ENCODE measurements at regions not wholly inside any gene's neighbourhood (a gene's known extent, or its start where the extent isn't known, plus 50 kb on each side); places are given as distances from the start of the nearest gene placed in this dataset.

DNA sequence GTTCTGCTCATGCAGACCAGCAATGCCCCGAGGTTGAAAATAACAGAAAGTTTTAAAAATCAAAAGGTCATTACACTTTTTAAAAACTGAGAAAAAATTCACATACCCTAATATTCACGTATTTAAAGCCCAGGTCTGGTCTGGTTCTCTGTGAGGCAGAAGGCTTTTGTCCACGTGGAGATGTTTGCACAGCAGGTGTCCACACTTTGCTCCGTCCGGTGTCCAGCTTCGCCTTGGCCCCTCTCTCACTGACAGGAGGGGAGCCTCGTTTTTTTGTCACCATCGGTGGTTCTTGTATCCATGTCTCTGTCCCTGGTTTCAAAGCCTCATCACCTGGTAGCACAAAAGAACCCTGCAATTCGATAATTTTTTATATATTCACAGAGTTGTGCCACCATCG is 434.6 kb upstream of the FRG1 start:
- H3K18ac ChIP-seq (ENCODE audit: low read length), result no peak overlapping the region
- H3K27ac ChIP-seq (replicated peaks; ENCODE audit: low read length), result no peak overlapping the region
- WGBS, 2 donors (ENCODE audit: extremely low coverage in 2 of 2, insufficient read length in 2 of 2, insufficient replicate concordance in 1 of 2), result no CpG with 5 or more reads among the region's 10 CpGs

DNA sequence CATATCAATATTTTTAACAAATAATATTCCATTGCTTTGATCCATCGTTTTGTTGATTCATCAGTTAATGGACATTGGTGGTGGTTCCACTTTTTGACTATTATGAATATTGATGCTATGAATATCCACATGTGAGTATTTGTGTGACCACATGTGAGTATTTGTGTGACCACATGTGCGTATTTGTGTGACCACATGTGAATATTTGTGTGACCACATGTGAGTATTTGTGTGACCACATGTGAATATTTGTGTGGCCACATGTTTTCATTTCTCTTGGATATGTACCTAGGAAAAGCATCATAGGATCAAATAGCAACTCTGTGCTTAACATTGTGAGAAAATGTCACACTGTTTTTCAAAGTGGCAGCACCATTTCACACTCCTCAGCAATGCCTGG is 433.6 kb upstream of the FRG1 start:
- Histone ChIP-seq H2BK12ac (ENCODE audit: low read length) (no peak overlapping the region), H3K14ac (ENCODE audit: low read length) (no peak overlapping the region), H3K4me2 (ENCODE audit: insufficient read depth, low read length, poor library complexity, severe bottlenecking) (no peak overlapping the region), H3K18ac (ENCODE audit: low read length) (no peak overlapping the region), H2AK5ac (ENCODE audit: low read depth, low read length) (no peak overlapping the region), H3K79me1 (ENCODE audit: low read depth, low read length) (no peaks in the 10 kb centered on the region), H3K4me3 (ENCODE audit: low read length in 2 of 2) (no peak overlapping the region), H3K4me1 (ENCODE audit: control insufficient read depth in 2 of 2, insufficient read depth in 1 of 2, low read depth in 1 of 2, low read length in 2 of 2) (no peaks in the 10 kb centered on the region), H3K36me3 (replicated peaks in 1 of 2; ENCODE audit: control insufficient read depth in 2 of 2, insufficient read depth in 2 of 2, low read length in 2 of 2) (peaks cover 0 to 2% of the 10 kb centered on the region in 2 donors), H3K4ac (ENCODE audit: low read length) (no peak overlapping the region), H3K9me3 (replicated peaks in 1 of 2; ENCODE audit: control insufficient read depth in 2 of 2, insufficient read depth in 1 of 2, low read depth in 1 of 2, low read length in 2 of 2) (peaks cover 0 to 4% of the 10 kb centered on the region in 2 donors), H2AFZ (ENCODE audit: low read length) (no peak overlapping the region), H4K8ac (ENCODE audit: low read depth, low read length) (no peak overlapping the region), H3K27ac (replicated peaks; ENCODE audit: low read length) (no peak overlapping the region), H3K27me3 (ENCODE audit: control insufficient read depth in 3 of 3, insufficient read depth in 3 of 3, low read depth in 1 of 3, low read length in 3 of 3) (no peaks in the 10 kb centered on the region), H3K9ac (ENCODE audit: low read depth, low read length, poor library complexity) (no peak overlapping the region), H4K91ac (ENCODE audit: low read depth, low read length, poor library complexity) (no peak overlapping the region), H2BK15ac (ENCODE audit: low read length) (no peak overlapping the region), H3K23ac (ENCODE audit: low read depth, low read length, poor library complexity) (no peak overlapping the region), H2BK120ac (ENCODE audit: low read depth, low read length) (no peak overlapping the region), H2BK5ac (ENCODE audit: low read length) (no peak overlapping the region)
- WGBS, 2 donors (ENCODE audit: extremely low coverage in 2 of 2, insufficient read length in 2 of 2, insufficient replicate concordance in 1 of 2), result no CpG with 5 or more reads among the region's 2 CpGs
- DNase-seq (ENCODE audit: low spot score), result no peak

More for the DNA sequence above, 434.6 kb upstream of the FRG1 start:
- no peak overlapping the region for H2AFZ ChIP-seq (ENCODE audit: low read length)
- H2BK12ac ChIP-seq (ENCODE audit: low read length), result no peak overlapping the region
- H4K8ac ChIP-seq (ENCODE audit: low read depth, low read length), result no peak overlapping the region
- H3K4me1 ChIP-seq (ENCODE audit: control insufficient read depth in 2 of 2, insufficient read depth in 1 of 2, low read depth in 1 of 2, low read length in 2 of 2), result no peaks in the 10 kb centered on the region
- no peaks in the 10 kb centered on the region for H3K27me3 ChIP-seq (ENCODE audit: control insufficient read depth in 3 of 3, insufficient read depth in 3 of 3, low read depth in 1 of 3, low read length in 3 of 3)
- H2BK120ac ChIP-seq (ENCODE audit: low read depth, low read length), result no peak overlapping the region
- no peaks in the 10 kb centered on the region for H3K79me1 ChIP-seq (ENCODE audit: low read depth, low read length)
- no peak for DNase-seq (ENCODE audit: low spot score)
- H2BK5ac ChIP-seq (ENCODE audit: low read length), result no peak overlapping the region
- no peak overlapping the region for H3K4me3 ChIP-seq (ENCODE audit: low read length in 2 of 2)
- H3K23ac ChIP-seq (ENCODE audit: low read depth, low read length, poor library complexity), result no peak overlapping the region
- H2BK15ac ChIP-seq (ENCODE audit: low read length), result no peak overlapping the region
- H3K9ac ChIP-seq (ENCODE audit: low read depth, low read length, poor library complexity), result no peak overlapping the region
- H2AK5ac ChIP-seq (ENCODE audit: low read depth, low read length), result no peak overlapping the region
- H3K4me2 ChIP-seq (ENCODE audit: insufficient read depth, low read length, poor library complexity, severe bottlenecking), result no peak overlapping the region
- no peak overlapping the region for H3K4ac ChIP-seq (ENCODE audit: low read length)
- peaks cover 0 to 4% of the 10 kb centered on the region in 2 donors for H3K9me3 ChIP-seq (replicated peaks in 1 of 2; ENCODE audit: control insufficient read depth in 2 of 2, insufficient read depth in 1 of 2, low read depth in 1 of 2, low read length in 2 of 2)
- no peak overlapping the region for H3K14ac ChIP-seq (ENCODE audit: low read length)
- no peak overlapping the region for H4K91ac ChIP-seq (ENCODE audit: low read depth, low read length, poor library complexity)
- H3K36me3 ChIP-seq (replicated peaks in 1 of 2; ENCODE audit: control insufficient read depth in 2 of 2, insufficient read depth in 2 of 2, low read length in 2 of 2), result peaks cover 0 to 2% of the 10 kb centered on the region in 2 donors

DNA sequence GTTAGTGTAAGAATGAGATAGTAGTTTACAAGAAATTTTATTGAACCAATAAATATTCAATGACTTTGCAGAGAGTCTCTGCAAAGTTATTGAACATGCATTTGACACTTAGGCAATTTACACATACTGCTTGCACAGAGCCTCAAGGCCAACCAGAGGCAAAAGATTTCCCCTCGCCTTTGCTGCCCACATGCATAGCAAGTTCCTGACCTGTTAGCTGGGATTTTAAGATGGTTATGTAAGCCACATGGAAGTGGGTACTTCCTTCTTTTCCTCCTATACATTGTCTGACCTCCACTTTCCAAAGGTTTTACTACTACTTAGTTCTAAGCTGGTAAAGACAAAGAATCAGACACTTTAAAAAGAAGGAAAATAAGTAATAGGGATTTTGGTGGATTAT is 430.1 kb upstream of the FRG1 start:
- peaks cover 0 to under 1% of the 10 kb centered on the region in 2 donors for H3K9me3 ChIP-seq (replicated peaks in 1 of 2; ENCODE audit: control insufficient read depth in 2 of 2, insufficient read depth in 1 of 2, low read depth in 1 of 2, low read length in 2 of 2)
- H3K4me3 ChIP-seq (ENCODE audit: low read length in 2 of 2), result no peak overlapping the region
- no peak overlapping the region for H3K14ac ChIP-seq (ENCODE audit: low read length)
- no peaks in the 10 kb centered on the region for H3K79me1 ChIP-seq (ENCODE audit: low read depth, low read length)
- H2BK12ac ChIP-seq (ENCODE audit: low read length), result no peak overlapping the region
- no peaks in the 10 kb centered on the region for H3K36me3 ChIP-seq (replicated peaks in 1 of 2; ENCODE audit: control insufficient read depth in 2 of 2, insufficient read depth in 2 of 2, low read length in 2 of 2)
- no peak overlapping the region for H2BK5ac ChIP-seq (ENCODE audit: low read length)
- H3K23ac ChIP-seq (ENCODE audit: low read depth, low read length, poor library complexity), result no peak overlapping the region
- H3K27ac ChIP-seq (replicated peaks; ENCODE audit: low read length), result no peak overlapping the region
- H2BK120ac ChIP-seq (ENCODE audit: low read depth, low read length), result no peak overlapping the region
- H3K18ac ChIP-seq (ENCODE audit: low read length), result no peak overlapping the region
- H2BK15ac ChIP-seq (ENCODE audit: low read length), result no peak overlapping the region
- DNase-seq (ENCODE audit: low spot score), result no peak
- H3K9ac ChIP-seq (ENCODE audit: low read depth, low read length, poor library complexity), result no peak overlapping the region
- H3K4ac ChIP-seq (ENCODE audit: low read length), result no peak overlapping the region
- no peak overlapping the region for H3K4me2 ChIP-seq (ENCODE audit: insufficient read depth, low read length, poor library complexity, severe bottlenecking)
- no peak overlapping the region for H2AFZ ChIP-seq (ENCODE audit: low read length)
- no peak overlapping the region for H4K8ac ChIP-seq (ENCODE audit: low read depth, low read length)
- no peak overlapping the region for H4K91ac ChIP-seq (ENCODE audit: low read depth, low read length, poor library complexity)
- no peak overlapping the region for H2AK5ac ChIP-seq (ENCODE audit: low read depth, low read length)
- H3K4me1 ChIP-seq (ENCODE audit: control insufficient read depth in 2 of 2, insufficient read depth in 1 of 2, low read depth in 1 of 2, low read length in 2 of 2), result peaks cover 0 to 6% of the 10 kb centered on the region in 2 donors
- no CpG with 5 or more reads among the region's 1 CpG for WGBS, 2 donors (ENCODE audit: extremely low coverage in 2 of 2, insufficient read length in 2 of 2, insufficient replicate concordance in 1 of 2)
- H3K27me3 ChIP-seq (ENCODE audit: control insufficient read depth in 3 of 3, insufficient read depth in 3 of 3, low read depth in 1 of 3, low read length in 3 of 3), result no peaks in the 10 kb centered on the region

DNA sequence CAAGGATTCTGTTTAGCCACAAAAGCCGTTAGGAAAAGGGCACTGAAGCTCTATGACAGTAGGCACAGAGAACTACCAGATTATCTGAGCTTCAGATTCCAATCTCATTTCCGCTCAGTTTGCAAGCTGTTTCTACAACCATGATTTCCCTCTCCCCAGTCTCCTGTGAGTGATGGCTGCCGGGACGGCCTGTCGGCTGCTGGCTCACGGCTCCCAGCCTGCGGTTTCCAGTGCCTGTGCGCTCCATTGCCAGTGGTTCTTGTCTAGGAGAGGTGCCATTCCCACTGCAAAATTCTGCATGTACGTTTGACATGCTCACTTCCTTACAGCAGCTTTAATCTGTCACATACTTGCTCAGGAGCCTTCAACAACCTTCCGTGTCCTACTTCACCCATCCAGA is 429.1 kb upstream of the FRG1 start:
- H3K27me3 ChIP-seq (ENCODE audit: control insufficient read depth in 3 of 3, insufficient read depth in 3 of 3, low read depth in 1 of 3, low read length in 3 of 3), result no peaks in the 10 kb centered on the region
- H2BK12ac ChIP-seq (ENCODE audit: low read length), result no peak overlapping the region
- no peak overlapping the region for H2AK5ac ChIP-seq (ENCODE audit: low read depth, low read length)
- peaks cover 0 to 6% of the 10 kb centered on the region in 2 donors for H3K4me1 ChIP-seq (ENCODE audit: control insufficient read depth in 2 of 2, insufficient read depth in 1 of 2, low read depth in 1 of 2, low read length in 2 of 2)
- no peak overlapping the region for H3K4ac ChIP-seq (ENCODE audit: low read length)
- H2BK120ac ChIP-seq (ENCODE audit: low read depth, low read length), result no peak overlapping the region
- H3K23ac ChIP-seq (ENCODE audit: low read depth, low read length, poor library complexity), result no peak overlapping the region
- no peak overlapping the region for H2BK15ac ChIP-seq (ENCODE audit: low read length)
- no peaks in the 10 kb centered on the region for H3K79me1 ChIP-seq (ENCODE audit: low read depth, low read length)
- no peak overlapping the region for H2AFZ ChIP-seq (ENCODE audit: low read length)
- H4K8ac ChIP-seq (ENCODE audit: low read depth, low read length), result no peak overlapping the region
- no peak for DNase-seq (ENCODE audit: low spot score)
- no peak overlapping the region for H4K91ac ChIP-seq (ENCODE audit: low read depth, low read length, poor library complexity)
- H2BK5ac ChIP-seq (ENCODE audit: low read length), result no peak overlapping the region
- no peak overlapping the region for H3K4me3 ChIP-seq (ENCODE audit: low read length in 2 of 2)
- no peak overlapping the region for H3K9ac ChIP-seq (ENCODE audit: low read depth, low read length, poor library complexity)
- H3K27ac ChIP-seq (replicated peaks; ENCODE audit: low read length), result no peak overlapping the region
- H3K14ac ChIP-seq (ENCODE audit: low read length), result no peak overlapping the region
- no peaks in the 10 kb centered on the region for H3K9me3 ChIP-seq (replicated peaks in 1 of 2; ENCODE audit: control insufficient read depth in 2 of 2, insufficient read depth in 1 of 2, low read depth in 1 of 2, low read length in 2 of 2)
- WGBS, 2 donors (ENCODE audit: extremely low coverage in 2 of 2, insufficient read length in 2 of 2, insufficient replicate concordance in 1 of 2), result no CpG with 5 or more reads among the region's 10 CpGs
- H3K18ac ChIP-seq (ENCODE audit: low read length), result no peak overlapping the region
- no peak overlapping the region for H3K4me2 ChIP-seq (ENCODE audit: insufficient read depth, low read length, poor library complexity, severe bottlenecking)
- no peaks in the 10 kb centered on the region for H3K36me3 ChIP-seq (replicated peaks in 1 of 2; ENCODE audit: control insufficient read depth in 2 of 2, insufficient read depth in 2 of 2, low read length in 2 of 2)

All from neuronal stem cell (in vitro differentiated cells).